H1 (cell line): ENCODE measurements at regions not wholly inside any gene's neighbourhood (a gene's known extent, or its start where the extent isn't known, plus 50 kb on each side); places are given as distances from the start of the nearest gene placed in this dataset.

Source experiments
- CTCF ChIA-PET: fragments of 300-600 bp; sonication (Branson Sonifier 250); formaldehyde crosslinking; loops from one replicate; lab custom pipeline; 2021; ENCODE audit not compliant: partially characterized antibody; lab: Charles Lee
- POLR2A ChIA-PET: fragments of 300-600 bp; sonication (Branson Sonifier 250); formaldehyde crosslinking; loops from one replicate; lab custom pipeline; 2021; ENCODE audit warnings: inconsistent platforms; ENCODE audit not compliant: partially characterized antibody; lab: Charles Lee
- DNase-seq, 2 experiments: peaks; one replicate each; pipeline versions ENCODE4 v3.0.0 to v3.0.0-alpha.2; 2010 to 2022; ENCODE audit warnings: low spot score in 2 of 2, low read depth in 1 of 2, mixed read lengths in 1 of 2
- FAIRE-seq: peaks from 2 replicates; lab custom pipeline; 2011; peaks lifted over from hg19 to GRCh38; lab: Jason Lieb, UNC
- H2AFZ ChIP-seq: 2 replicates; pipeline ENCODE4 v1.8.1; 2012; ENCODE audit warnings: low read length, inconsistent platforms
- H2AK5ac ChIP-seq: 2 replicates; pipeline ENCODE4 v1.6.1; 2013; ENCODE audit warnings: low read depth, low read length
- H2BK120ac ChIP-seq: replicated peaks from 2 replicates; pipeline ENCODE3; 2013; ENCODE audit warnings: low read depth, low read length, inconsistent platforms
- H2BK12ac ChIP-seq: 2 replicates; pipeline ENCODE4 v1.6.1; 2013; ENCODE audit warnings: low read depth, low read length
- H2BK15ac ChIP-seq: 2 replicates; pipeline ENCODE4 v1.6.1; 2013; ENCODE audit warnings: low read length
- H2BK20ac ChIP-seq: 2 replicates; pipeline ENCODE4 v1.6.1; 2013; ENCODE audit warnings: low read length
- H2BK5ac ChIP-seq: 2 replicates; pipeline ENCODE4 v1.6.1; 2013; ENCODE audit warnings: low read depth, low read length
- H3K14ac ChIP-seq: 2 replicates; pipeline ENCODE4 v1.6.1; 2013; ENCODE audit warnings: inconsistent platforms; ENCODE audit not compliant: insufficient read length
- H3K18ac ChIP-seq: 2 replicates; pipeline ENCODE4 v1.6.1; 2013; ENCODE audit warnings: low read length; ENCODE audit errors: extremely low read depth
- H3K23ac ChIP-seq: 2 replicates; pipeline ENCODE4 v1.6.1; 2013; ENCODE audit warnings: inconsistent platforms; ENCODE audit not compliant: insufficient read length
- H3K23me2 ChIP-seq: 2 replicates; pipeline ENCODE4 v1.6.1; 2013; ENCODE audit warnings: low read depth, low read length
- H3K27ac ChIP-seq: 2 replicates; pipeline ENCODE4 v1.6.1; 2011; ENCODE audit warnings: low read depth, low read length, inconsistent platforms
- H3K27me3 ChIP-seq, 4 experiments: replicated peaks in 1 of 4; 1 replicate in 1 of 4; 2 replicates in 3 of 4; pipeline versions ENCODE4 v1.6.1 to v1.8.1; 2011 to 2013; ENCODE audit warnings: low read length in 3 of 4, mild to moderate bottlenecking in 3 of 4, inconsistent platforms in 2 of 4, mixed read lengths in 2 of 4, moderate library complexity in 1 of 4; ENCODE audit not compliant: control insufficient read depth in 3 of 4, insufficient read depth in 3 of 4; ENCODE audit errors: extremely low read depth in 1 of 4
- H3K36me3 ChIP-seq, 4 experiments: 2 replicates each; pipeline versions ENCODE4 v1.6.1 to v1.8.1; 2011 to 2013; ENCODE audit warnings: mild to moderate bottlenecking in 4 of 4, low read length in 3 of 4, moderate library complexity in 2 of 4, control low read depth in 1 of 4, inconsistent platforms in 1 of 4; ENCODE audit not compliant: insufficient read depth in 4 of 4, control insufficient read depth in 2 of 4
- H3K4ac ChIP-seq: replicated peaks from 2 replicates; pipeline ENCODE3; 2013; ENCODE audit warnings: low read length, low read depth, mixed read lengths, inconsistent platforms; ENCODE audit not compliant: insufficient read length
- H3K4me1 ChIP-seq, 4 experiments: replicated peaks in 1 of 4; 1 replicate in 1 of 4; 2 replicates in 3 of 4; pipeline versions ENCODE4 v1.6.1 to v1.8.1; 2011 to 2013; ENCODE audit warnings: low read length in 3 of 4, inconsistent platforms in 2 of 4, mixed read lengths in 1 of 4; ENCODE audit not compliant: insufficient read depth in 4 of 4, control insufficient read depth in 3 of 4
- H3K4me2 ChIP-seq, 2 experiments: 2 replicates each; pipeline versions ENCODE4 v1.6.1 to v1.8.1; 2011 to 2013; ENCODE audit warnings: low read depth in 2 of 2, low read length in 2 of 2, control low read depth in 1 of 2, inconsistent platforms in 1 of 2, mild to moderate bottlenecking in 1 of 2; ENCODE audit not compliant: insufficient read depth in 1 of 2
- H3K4me3 ChIP-seq, 4 experiments: fragments of 200-600, 300-600 bp in 1 of 4; sonication (generic), shearing (Covaris generic), sonication (Bioruptor Twin) in 1 of 4; 2 replicates each; pipeline versions ENCODE4 v1.5.1 to v1.8.1; 2011 to 2016; ENCODE audit warnings: low read length in 4 of 4, low read depth in 3 of 4, control low read depth in 2 of 4, inconsistent platforms in 2 of 4, mild to moderate bottlenecking in 2 of 4, mixed read lengths in 1 of 4, moderate library complexity in 1 of 4; ENCODE audit not compliant: insufficient read depth in 2 of 4; ENCODE audit errors: extremely low read depth in 1 of 4
- H3K56ac ChIP-seq: replicated peaks from 2 replicates; pipeline ENCODE3; 2013; ENCODE audit warnings: low read depth, mild to moderate bottlenecking, mixed read lengths, low read length, inconsistent platforms; ENCODE audit not compliant: insufficient read length
- H3K79me1 ChIP-seq: 2 replicates; pipeline ENCODE4 v1.6.1; 2013; ENCODE audit warnings: low read depth, low read length, control low read depth
- H3K79me2 ChIP-seq, 2 experiments: 2 replicates each; pipeline versions ENCODE4 v1.6.1 to v1.8.1; 2012 to 2013; ENCODE audit warnings: low read length in 2 of 2, mild to moderate bottlenecking in 2 of 2, inconsistent platforms in 1 of 2; ENCODE audit not compliant: insufficient read depth in 2 of 2, control insufficient read depth in 1 of 2
- H3K9ac ChIP-seq, 4 experiments: replicated peaks in 1 of 4; 1 replicate in 1 of 4; 2 replicates in 3 of 4; pipeline versions ENCODE4 v1.6.1 to v1.8.1; 2011 to 2013; ENCODE audit warnings: low read depth in 3 of 4, low read length in 3 of 4, control low read depth in 2 of 4, mild to moderate bottlenecking in 2 of 4, moderate library complexity in 2 of 4, inconsistent platforms in 1 of 4; ENCODE audit errors: extremely low read depth in 1 of 4
- H3K9me3 ChIP-seq, 2 experiments: 2 replicates each; pipeline versions ENCODE4 v1.6.1 to v1.8.1; 2012 to 2013; ENCODE audit warnings: mild to moderate bottlenecking in 2 of 2, moderate library complexity in 2 of 2, control low read depth in 1 of 2, inconsistent platforms in 1 of 2, low read depth in 1 of 2, low read length in 1 of 2, mixed read lengths in 1 of 2; ENCODE audit not compliant: insufficient read depth in 2 of 2
- H4K20me1 ChIP-seq, 2 experiments: replicated peaks in 1 of 2; 2 replicates each; pipeline versions ENCODE3 to v1.8.1; 2011 to 2013; ENCODE audit warnings: inconsistent platforms in 2 of 2, low read length in 2 of 2, mild to moderate bottlenecking in 1 of 2; ENCODE audit not compliant: insufficient read depth in 2 of 2, control insufficient read depth in 1 of 2
- H4K5ac ChIP-seq: 2 replicates; pipeline ENCODE4 v1.6.1; 2013; ENCODE audit warnings: low read length, low read depth, mixed read lengths, inconsistent platforms; ENCODE audit not compliant: insufficient read length
- H4K8ac ChIP-seq: 2 replicates; pipeline ENCODE4 v1.8.0; 2013; ENCODE audit warnings: mild to moderate bottlenecking, moderate library complexity, low read length, inconsistent platforms; ENCODE audit not compliant: insufficient read depth; ENCODE audit errors: extremely low read depth
- H4K91ac ChIP-seq: replicated peaks from 2 replicates; pipeline ENCODE3; 2013; ENCODE audit warnings: low read length, mixed read lengths, inconsistent platforms; ENCODE audit not compliant: insufficient read length
- EGR1 ChIP-seq: IDR thresholded peaks from 2 replicates; pipeline ENCODE4 v1.6.1; 2011; ENCODE audit warnings: low read depth, low read length, borderline replicate concordance
- EP300 ChIP-seq, 2 experiments: IDR thresholded peaks; 1 replicate in 1 of 2; 2 replicates in 1 of 2; pipeline ENCODE4 v1.6.1; 2011 to 2012; ENCODE audit warnings: low read depth in 2 of 2, low read length in 2 of 2, mild to moderate bottlenecking in 2 of 2, borderline replicate concordance in 1 of 2, inconsistent platforms in 1 of 2, moderate library complexity in 1 of 2
- KDM5A ChIP-seq: fragments of 200-600 bp; IDR thresholded peaks from 2 replicates; pipeline ENCODE4 v1.7.1; 2012; ENCODE audit warnings: mild to moderate bottlenecking, low read length, inconsistent platforms, mixed read lengths
- NANOG ChIP-seq: IDR thresholded peaks from 2 replicates; pipeline ENCODE4 v1.6.1; 2011; ENCODE audit warnings: low read length, low read depth, mild to moderate bottlenecking, inconsistent platforms; ENCODE audit not compliant: insufficient read depth, poor library complexity, severe bottlenecking
- SP4 ChIP-seq: IDR thresholded peaks from 2 replicates; pipeline ENCODE4 v1.6.1; 2012; ENCODE audit warnings: low read length, inconsistent platforms
- YY1 ChIP-seq: IDR thresholded peaks from 2 replicates; pipeline ENCODE4 v1.6.1; 2011; ENCODE audit warnings: low read depth, mild to moderate bottlenecking, low read length
- WGBS, 2 experiments: shearing (Covaris generic) in 1 of 2; methylation state at CpG; one replicate each; pipeline versions ENCODE4 v1.1.6 to v1.1.7; 2013 to 2015; ENCODE audit warnings: low lambda C conversion rate in 2 of 2, mixed read lengths in 2 of 2, inconsistent platforms in 1 of 2, low coverage in 1 of 2, missing lambda C conversion rate in 1 of 2; ENCODE audit not compliant: insufficient replicate concordance in 2 of 2, insufficient coverage in 1 of 2, insufficient read length in 1 of 2; ENCODE audit errors: extremely low coverage in 1 of 2, missing lambda C conversion rate in 1 of 2; 5-methylcytosine and 5-hydroxymethylcytosine counted together

GRCh38 chr1:194857413-194857812 is 1671.0 kb upstream of the B3GALT2 start:
- Histone ChIP-seq H3K23ac (no peak overlapping the region), H4K8ac (no peak overlapping the region), H3K27ac (no peak overlapping the region), H2BK15ac (no peak overlapping the region), H4K91ac (no peak overlapping the region), H3K56ac (no peak overlapping the region), H3K23me2 (no peaks in the 10 kb centered on the region), H3K36me3 (no peaks in the 10 kb centered on the region), H4K20me1 (no peaks in the 10 kb centered on the region), H4K5ac (no peak overlapping the region), H2BK5ac (no peak overlapping the region), H3K4me2 (no peak overlapping the region), H3K4me3 (no peak overlapping the region), H3K4ac (no peak overlapping the region), H3K9ac (no peak overlapping the region), H3K4me1 (no peaks in the 10 kb centered on the region), H3K14ac (no peak overlapping the region), H3K18ac (no peak overlapping the region), H2BK120ac (no peak overlapping the region), H3K79me1 (no peaks in the 10 kb centered on the region), H2BK20ac (no peak overlapping the region), H2AFZ (no peak overlapping the region), H3K9me3 (peaks cover 0 to 3% of the 10 kb centered on the region in 2 experiments; a peak in 1 of 4 replicates), H2BK12ac (no peak overlapping the region), H3K27me3 (no peaks in the 10 kb centered on the region), H2AK5ac (no peak overlapping the region), H3K79me2 (no peaks in the 10 kb centered on the region)
- FAIRE-seq (no peak), DNase-seq (no peak)
- 96% methylated on average over 2 of the region's 2 CpGs; no CpG with 5 or more reads in 1 of the 2 experiments for WGBS, 2 experiments
- POLR2A ChIA-PET, result no interaction called here
- CTCF ChIA-PET, result no interaction called here
- no peak for TF ChIP-seq EP300 (IDR thresholded peaks at IDR 0.05; ENCODE audit: borderline replicate concordance in 1 of 2, low read depth in 2 of 2, low read length in 2 of 2)
- TF ChIP-seq NANOG, result no peak
- no peak for TF ChIP-seq KDM5A
- no peak for TF ChIP-seq SP4
- TF ChIP-seq EGR1, result no peak
- no peak for TF ChIP-seq YY1
